ENCODE measurements at regions not wholly inside any gene's neighbourhood (a gene's known extent, or its start where the extent isn't known, plus 50 kb on each side); places are given as distances from the start of the nearest gene placed in this dataset.
"Not testable (repeated sequence)": the region's sequence is repeated elsewhere in the genome, so short reads cannot be mapped to it uniquely, and the experiment has no call there.

GRCh38 chr17:71505981-71506380 lies 614.8 kb upstream of the SOX9 start:
- peaks cover 3% of the 10 kb centered on the region for H3K9me3 Mint-ChIP-seq (ENCODE audit: low read depth, unreplicated experiment)
- BruUV-seq (replicated peaks) = no TSS peak
- CTCF ChIA-PET = no interaction called here
- no peak for TF ChIP-seq CTCF (IDR thresholded peaks at IDR 0.05; ENCODE audit: unreplicated experiment)
- DNase-seq = no peak
- H3K36me3 Mint-ChIP-seq (ENCODE audit: insufficient read depth, unreplicated experiment) = no peaks in the 10 kb centered on the region
- H3K27me3 Mint-ChIP-seq (ENCODE audit: unreplicated experiment) = peaks cover 12% of the 10 kb centered on the region
- H3K27ac Mint-ChIP-seq (ENCODE audit: unreplicated experiment) = no peak overlapping the region
- intact Hi-C loops (cut with micrococcal nuclease; ENCODE audit: unreplicated experiment) = no loop called here
- H3K4me1 Mint-ChIP-seq (ENCODE audit: low read depth, unreplicated experiment) = no peaks in the 10 kb centered on the region
- H3K4me3 Mint-ChIP-seq (ENCODE audit: low read depth, unreplicated experiment) = no peak overlapping the region

GRCh38 chr17:71511266-71511995 lies 609.4 kb upstream of the SOX9 start:
- no peak for DNase-seq
- no peak for TF ChIP-seq CTCF (IDR thresholded peaks at IDR 0.05; ENCODE audit: unreplicated experiment)
- Mint-ChIP-seq H3K27ac (ENCODE audit: unreplicated experiment) (no peak overlapping the region), H3K9me3 (ENCODE audit: low read depth, unreplicated experiment) (peaks cover under 1% of the 10 kb centered on the region), H3K4me3 (ENCODE audit: low read depth, unreplicated experiment) (no peak overlapping the region), H3K36me3 (ENCODE audit: insufficient read depth, unreplicated experiment) (no peaks in the 10 kb centered on the region), H3K27me3 (ENCODE audit: unreplicated experiment) (no peaks in the 10 kb centered on the region), H3K4me1 (ENCODE audit: low read depth, unreplicated experiment) (no peaks in the 10 kb centered on the region)
- BruUV-seq (replicated peaks) = no TSS peak
- CTCF ChIA-PET = interaction anchor here (0.8 kb wide), 1 partner anchor 15 kb away, joined by 3 read pairs; no protein-coding TSS in a partner anchor
- intact Hi-C loops (cut with micrococcal nuclease; ENCODE audit: unreplicated experiment) = no loop called here

- H3K9me3 Mint-ChIP-seq (ENCODE audit: low read depth, unreplicated experiment); H3K36me3 Mint-ChIP-seq (ENCODE audit: insufficient read depth, unreplicated experiment); DNase-seq; intact Hi-C loops (cut with micrococcal nuclease; ENCODE audit: unreplicated experiment); H3K27ac Mint-ChIP-seq (ENCODE audit: unreplicated experiment); H3K27me3 Mint-ChIP-seq (ENCODE audit: unreplicated experiment); BruUV-seq (replicated peaks); H3K4me3 Mint-ChIP-seq (ENCODE audit: low read depth, unreplicated experiment); H3K4me1 Mint-ChIP-seq (ENCODE audit: low read depth, unreplicated experiment); CTCF ChIA-PET: not testable (repeated sequence)
Measured at GRCh38 chr17:71513725-71514124, 607.1 kb upstream of the SOX9 start.

GRCh38 chr17:71516149-71516548 lies 604.7 kb upstream of the SOX9 start:
- Mint-ChIP-seq H3K4me3 (ENCODE audit: low read depth, unreplicated experiment) (no peak overlapping the region), H3K27ac (ENCODE audit: unreplicated experiment) (no peak overlapping the region), H3K27me3 (ENCODE audit: unreplicated experiment) (no peaks in the 10 kb centered on the region), H3K9me3 (ENCODE audit: low read depth, unreplicated experiment) (no peaks in the 10 kb centered on the region), H3K36me3 (ENCODE audit: insufficient read depth, unreplicated experiment) (no peaks in the 10 kb centered on the region), H3K4me1 (ENCODE audit: low read depth, unreplicated experiment) (no peaks in the 10 kb centered on the region)
- no peak for DNase-seq
- CTCF ChIA-PET = no interaction called here
- intact Hi-C loops (cut with micrococcal nuclease; ENCODE audit: unreplicated experiment) = no loop called here
- TF ChIP-seq CTCF (IDR thresholded peaks at IDR 0.05; ENCODE audit: unreplicated experiment) = no peak
- no TSS peak for BruUV-seq (replicated peaks)

- BruUV-seq (replicated peaks) = no TSS peak
- H3K9me3 Mint-ChIP-seq (ENCODE audit: low read depth, unreplicated experiment) = peaks cover 4% of the 10 kb centered on the region
- CTCF ChIA-PET = no interaction called here
- intact Hi-C loops (cut with micrococcal nuclease; ENCODE audit: unreplicated experiment) = no loop called here
- TF ChIP-seq CTCF (IDR thresholded peaks at IDR 0.05; ENCODE audit: unreplicated experiment) = no peak
- peaks cover 14% of the 10 kb centered on the region for H3K27me3 Mint-ChIP-seq (ENCODE audit: unreplicated experiment)
- no peaks in the 10 kb centered on the region for H3K36me3 Mint-ChIP-seq (ENCODE audit: insufficient read depth, unreplicated experiment)
- no peak overlapping the region for H3K27ac Mint-ChIP-seq (ENCODE audit: unreplicated experiment)
- no peak for DNase-seq
- H3K4me3 Mint-ChIP-seq (ENCODE audit: low read depth, unreplicated experiment) = no peak overlapping the region
- peaks cover 9% of the 10 kb centered on the region for H3K4me1 Mint-ChIP-seq (ENCODE audit: low read depth, unreplicated experiment)
Measured at GRCh38 chr17:71519285-71519684, 601.5 kb upstream of the SOX9 start.
